IPS DF 6.9 (cell line): ENCODE measurements at regions not wholly inside any gene's neighbourhood (a gene's known extent, or its start where the extent isn't known, plus 50 kb on each side); places are given as distances from the start of the nearest gene placed in this dataset.

Experiments
- DNase-seq: peaks from one replicate; pipeline ENCODE4 v3.0.0-alpha.2; 2013; ENCODE audit warnings: low read depth, low spot score
- H3K27ac ChIP-seq: one replicate; pipeline ENCODE4 v1.5.1; 2013; ENCODE audit warnings: low read length, control low read depth
- H3K27me3 ChIP-seq: 2 replicates; pipeline ENCODE4 v1.6.1; 2013; ENCODE audit warnings: mild to moderate bottlenecking, low read length; ENCODE audit not compliant: control insufficient read depth, insufficient read depth
- H3K36me3 ChIP-seq: 2 replicates; pipeline ENCODE4 v1.6.1; 2013; ENCODE audit warnings: low read length; ENCODE audit not compliant: control insufficient read depth, insufficient read depth
- H3K4me1 ChIP-seq: 2 replicates; pipeline ENCODE4 v1.6.1; 2013; ENCODE audit warnings: low read length; ENCODE audit not compliant: control insufficient read depth, insufficient read depth
- H3K4me3 ChIP-seq: 2 replicates; pipeline ENCODE4 v1.5.1; 2013; ENCODE audit warnings: mild to moderate bottlenecking, low read length
- H3K9me3 ChIP-seq: 2 replicates; pipeline ENCODE4 v1.6.1; 2013; ENCODE audit warnings: low read length, inconsistent platforms; ENCODE audit not compliant: control insufficient read depth, insufficient read depth
- WGBS: extraction: QIAGEN DNeasy Blood & Tissue Kit; methylation state at CpG from one replicate; pipeline ENCODE4 v1.1.7; 2013; ENCODE audit warnings: mixed read lengths, missing lambda C conversion rate; ENCODE audit not compliant: insufficient read length, insufficient coverage; 5-methylcytosine and 5-hydroxymethylcytosine counted together

- DNase-seq = no peak
- Histone ChIP-seq H3K36me3 (no peaks in the 10 kb centered on the region), H3K27ac (no peak overlapping the region), H3K27me3 (no peaks in the 10 kb centered on the region), H3K4me3 (no peak overlapping the region), H3K9me3 (no peaks in the 10 kb centered on the region), H3K4me1 (no peaks in the 10 kb centered on the region)
- WGBS = no CpG with 5 or more reads among the region's 2 CpGs
Measured at GRCh38 chr7:96532428-96532935, 177.2 kb downstream of the SEM1 start.

- no peak for DNase-seq
- Histone ChIP-seq H3K27me3 (no peaks in the 10 kb centered on the region), H3K27ac (no peak overlapping the region), H3K36me3 (no peaks in the 10 kb centered on the region), H3K4me3 (no peak overlapping the region), H3K4me1 (no peaks in the 10 kb centered on the region), H3K9me3 (no peaks in the 10 kb centered on the region)
- WGBS = no CpG with 5 or more reads among the region's 1 CpG
Measured at GRCh38 chr7:96531331-96531730, 178.3 kb downstream of the SEM1 start.

GRCh38 chr7:96530786-96531185 is 178.9 kb downstream of the SEM1 start:
- Histone ChIP-seq H3K4me3 (no peak overlapping the region), H3K4me1 (no peaks in the 10 kb centered on the region), H3K36me3 (no peaks in the 10 kb centered on the region), H3K9me3 (no peaks in the 10 kb centered on the region), H3K27ac (no peak overlapping the region), H3K27me3 (no peaks in the 10 kb centered on the region)
- no CpG with 5 or more reads among the region's 1 CpG for WGBS
- DNase-seq = no peak

- no peak for DNase-seq
- no peaks in the 10 kb centered on the region for H3K9me3 ChIP-seq
- WGBS = no CpG with 5 or more reads among the region's 9 CpGs
- no peaks in the 10 kb centered on the region for H3K4me1 ChIP-seq
- H3K27ac ChIP-seq = no peak overlapping the region
- H3K4me3 ChIP-seq = no peak overlapping the region
- H3K27me3 ChIP-seq = no peaks in the 10 kb centered on the region
- no peaks in the 10 kb centered on the region for H3K36me3 ChIP-seq
Measured at GRCh38 chr7:96527133-96527827, 182.4 kb downstream of the SEM1 start.

- DNase-seq = no peak
- Histone ChIP-seq H3K9me3 (no peaks in the 10 kb centered on the region), H3K27ac (no peak overlapping the region), H3K4me1 (no peaks in the 10 kb centered on the region), H3K27me3 (no peaks in the 10 kb centered on the region), H3K4me3 (no peak overlapping the region), H3K36me3 (no peaks in the 10 kb centered on the region)
- no CpG with 5 or more reads among the region's 1 CpG for WGBS
Measured at GRCh38 chr7:96526496-96526895, 183.2 kb downstream of the SEM1 start.

GRCh38 chr7:96521068-96521894 is 188.4 kb downstream of the SEM1 start:
- no peaks in the 10 kb centered on the region for H3K27me3 ChIP-seq
- no peak overlapping the region for H3K4me3 ChIP-seq
- no peak overlapping the region for H3K27ac ChIP-seq
- H3K36me3 ChIP-seq = no peaks in the 10 kb centered on the region
- no peaks in the 10 kb centered on the region for H3K4me1 ChIP-seq
- H3K9me3 ChIP-seq = no peaks in the 10 kb centered on the region
- WGBS = no CpG with 5 or more reads among the region's 13 CpGs
- DNase-seq = no peak

GRCh38 chr7:96508371-96508770 is 186.5 kb upstream of the SLC25A13 start:
- WGBS = no CpG with 5 or more reads among the region's 1 CpG
- Histone ChIP-seq H3K4me3 (no peak overlapping the region), H3K4me1 (no peaks in the 10 kb centered on the region), H3K9me3 (no peaks in the 10 kb centered on the region), H3K36me3 (no peaks in the 10 kb centered on the region), H3K27me3 (no peaks in the 10 kb centered on the region), H3K27ac (no peak overlapping the region)
- no peak for DNase-seq

GRCh38 chr7:96503597-96503996 is 181.7 kb upstream of the SLC25A13 start:
- Histone ChIP-seq H3K27ac (no peak overlapping the region), H3K27me3 (no peaks in the 10 kb centered on the region), H3K4me1 (no peaks in the 10 kb centered on the region), H3K9me3 (no peaks in the 10 kb centered on the region), H3K4me3 (no peak overlapping the region), H3K36me3 (no peaks in the 10 kb centered on the region)
- DNase-seq = no peak
- WGBS = no CpG with 5 or more reads among the region's 1 CpG

- Histone ChIP-seq H3K27ac (no peak overlapping the region), H3K4me3 (no peak overlapping the region), H3K27me3 (no peaks in the 10 kb centered on the region), H3K4me1 (no peaks in the 10 kb centered on the region), H3K36me3 (no peaks in the 10 kb centered on the region), H3K9me3 (no peaks in the 10 kb centered on the region)
- no peak for DNase-seq
Measured at GRCh38 chr7:96501318-96501717, 179.4 kb upstream of the SLC25A13 start.

GRCh38 chr7:96499532-96499931 is 177.6 kb upstream of the SLC25A13 start:
- no peaks in the 10 kb centered on the region for H3K9me3 ChIP-seq
- no peak for DNase-seq
- no peaks in the 10 kb centered on the region for H3K36me3 ChIP-seq
- no CpG with 5 or more reads among the region's 3 CpGs for WGBS
- no peaks in the 10 kb centered on the region for H3K27me3 ChIP-seq
- no peaks in the 10 kb centered on the region for H3K4me1 ChIP-seq
- no peak overlapping the region for H3K27ac ChIP-seq
- no peak overlapping the region for H3K4me3 ChIP-seq
